OCI-LY7 (cell line): ENCODE measurements at regions not wholly inside any gene's neighbourhood (a gene's known extent, or its start where the extent isn't known, plus 50 kb on each side); places are given as distances from the start of the nearest gene placed in this dataset.

Experiments
- BruUV-seq: library from RNA; stranded (reverse); fragments of 400-500 nt; replicated peaks from 2 replicates; lab custom pipeline; 2021; lab: Mats Ljungman, UMichigan
- CTCF ChIA-PET: fragments of 300-600 bp; sonication (Branson Sonifier 250); formaldehyde crosslinking; loops from one replicate; lab custom pipeline; 2022; ENCODE audit warnings: antibody characterized with exemption; ENCODE audit not compliant: unreplicated experiment; lab: Charles Lee
- POLR2A ChIA-PET: fragments of 300-600 bp; sonication (Branson Sonifier 250); formaldehyde crosslinking; loops from one replicate; lab custom pipeline; 2022; ENCODE audit warnings: antibody characterized with exemption; lab: Charles Lee
- DNase-seq: peaks from one replicate; pipeline ENCODE4 v3.0.0-alpha.2; 2015; ENCODE audit warnings: low spot score
- H2AFZ ChIP-seq: fragments of 200-600 bp; sonication (generic), shearing (Covaris generic); 2 replicates; pipeline ENCODE4 v1.6.1; 2014; ENCODE audit warnings: mild to moderate bottlenecking, antibody characterized with exemption, low read length, moderate library complexity
- H3K27ac ChIP-seq: fragments of 200-600 bp; sonication (generic); 2 replicates; pipeline ENCODE4 v1.5.1; 2014; ENCODE audit warnings: mixed run types, low read depth, mild to moderate bottlenecking, moderate library complexity, low read length, inconsistent platforms; ENCODE audit not compliant: poor library complexity, severe bottlenecking
- H3K36me3 ChIP-seq: fragments of 200-600 bp; sonication (generic); 2 replicates; pipeline ENCODE4 v1.6.1; 2014; ENCODE audit warnings: mild to moderate bottlenecking, antibody characterized with exemption, low read length, moderate library complexity, mixed read lengths; ENCODE audit not compliant: insufficient read depth
- H3K4me1 ChIP-seq: fragments of 200-600 bp; sonication (generic); 2 replicates; pipeline ENCODE4 v1.5.1; 2014; ENCODE audit warnings: mild to moderate bottlenecking, low read length; ENCODE audit not compliant: insufficient read depth, poor library complexity, severe bottlenecking
- H3K4me2 ChIP-seq: fragments of 200-600 bp; sonication (generic); 2 replicates; pipeline ENCODE4 v1.6.1; 2014; ENCODE audit warnings: mild to moderate bottlenecking, low read length
- H3K4me3 ChIP-seq: fragments of 200-600 bp; sonication (generic); 2 replicates; pipeline ENCODE4 v1.5.1; 2014; ENCODE audit warnings: mild to moderate bottlenecking, low read depth, low read length; ENCODE audit not compliant: poor library complexity, severe bottlenecking
- H3K79me2 ChIP-seq: fragments of 200-600 bp; sonication (generic); 2 replicates; pipeline ENCODE4 v1.6.1; 2016; ENCODE audit warnings: low read depth, mild to moderate bottlenecking, low read length, moderate library complexity, mixed read lengths; ENCODE audit not compliant: insufficient read depth
- H3K9me2 ChIP-seq: fragments of 200-600 bp; sonication (generic); 2 replicates; pipeline ENCODE4 v1.6.1; 2016; ENCODE audit warnings: mild to moderate bottlenecking, low read length, mixed read lengths; ENCODE audit not compliant: insufficient read depth
- H3K9me3 ChIP-seq: fragments of 200-600 bp; sonication (generic); 2 replicates; pipeline ENCODE4 v1.6.1; 2014; ENCODE audit warnings: mild to moderate bottlenecking, mixed run types, low read length, mixed read lengths
- H4K20me1 ChIP-seq: fragments of 200-600 bp; sonication (generic); 2 replicates; pipeline ENCODE4 v1.6.1; 2014; ENCODE audit warnings: mild to moderate bottlenecking, antibody characterized with exemption, low read length, moderate library complexity, mixed read lengths; ENCODE audit not compliant: insufficient read depth
- CTCF ChIP-seq: fragments of 200-600 bp; sonication (generic); conservative IDR thresholded peaks from 2 replicates; pipeline ENCODE4 v1.5.1; 2014; ENCODE audit warnings: mild to moderate bottlenecking, antibody characterized with exemption, low read length, moderate library complexity, mixed read lengths
- EZH2phosphoT487 ChIP-seq: fragments of 200-600 bp; sonication (generic); IDR thresholded peaks from 2 replicates; pipeline ENCODE4 v1.6.1; 2018; ENCODE audit warnings: low read depth, borderline replicate concordance, mild to moderate bottlenecking, mixed run types, antibody characterized with exemption, low read length, moderate library complexity, mixed read lengths
- intact Hi-C: fragments of 100-400 bp; cut with micrococcal nuclease; formaldehyde crosslinking; loops from one replicate; pipeline ENCODE4 v1.10.0; 2022; ENCODE audit not compliant: unreplicated experiment

GRCh38 chr13:50450279-50450678 lies 393.2 kb downstream of the DLEU7 start:
- Histone ChIP-seq H2AFZ (no peak overlapping the region), H3K9me3 (no peaks in the 10 kb centered on the region), H3K4me3 (no peak overlapping the region), H3K79me2 (no peaks in the 10 kb centered on the region), H3K4me1 (peaks cover 5% of the 10 kb centered on the region), H3K36me3 (no peaks in the 10 kb centered on the region), H3K27ac (no peak overlapping the region), H3K9me2 (no peaks in the 10 kb centered on the region), H4K20me1 (no peaks in the 10 kb centered on the region), H3K4me2 (no peak overlapping the region)
- POLR2A ChIA-PET, result interaction anchor here (0.6 kb wide), 1 partner anchor 443 kb away, joined by 3 read pairs; no protein-coding TSS in a partner anchor
- CTCF ChIA-PET, result no interaction called here
- no peak for DNase-seq
- no peak for TF ChIP-seq CTCF
- no peak for TF ChIP-seq EZH2phosphoT487
- intact Hi-C loops, result no loop called here
- BruUV-seq, result no TSS peak

- BruUV-seq, result no TSS peak
- TF ChIP-seq CTCF, result no peak
- no peak for TF ChIP-seq EZH2phosphoT487
- no peak overlapping the region for H3K4me3 ChIP-seq
- DNase-seq, result no peak
- no peaks in the 10 kb centered on the region for H3K9me2 ChIP-seq
- no peaks in the 10 kb centered on the region for H3K4me1 ChIP-seq
- H4K20me1 ChIP-seq, result no peaks in the 10 kb centered on the region
- intact Hi-C loops, result no loop called here
- no peaks in the 10 kb centered on the region for H3K9me3 ChIP-seq
- ChIA-PET POLR2A (no interaction called here), CTCF (no interaction called here)
- no peak overlapping the region for H2AFZ ChIP-seq
- no peak overlapping the region for H3K27ac ChIP-seq
- no peaks in the 10 kb centered on the region for H3K36me3 ChIP-seq
- H3K79me2 ChIP-seq, result no peaks in the 10 kb centered on the region
- no peak overlapping the region for H3K4me2 ChIP-seq
Observed at GRCh38 chr13:50451609-50452008, 391.9 kb downstream of the DLEU7 start.

- intact Hi-C loops, result no loop called here
- no peak overlapping the region for H3K4me2 ChIP-seq
- no peak overlapping the region for H3K27ac ChIP-seq
- no peak overlapping the region for H3K4me3 ChIP-seq
- peaks cover 4% of the 10 kb centered on the region for H3K4me1 ChIP-seq
- no peaks in the 10 kb centered on the region for H3K36me3 ChIP-seq
- no peak overlapping the region for H2AFZ ChIP-seq
- no peaks in the 10 kb centered on the region for H3K9me2 ChIP-seq
- BruUV-seq, result no TSS peak
- DNase-seq, result no peak
- ChIA-PET POLR2A (no interaction called here), CTCF (no interaction called here)
- TF ChIP-seq CTCF (no peak), EZH2phosphoT487 (no peak)
- H3K9me3 ChIP-seq, result no peaks in the 10 kb centered on the region
- H4K20me1 ChIP-seq, result no peaks in the 10 kb centered on the region
- no peaks in the 10 kb centered on the region for H3K79me2 ChIP-seq
Observed at GRCh38 chr13:50452028-50452427, 391.5 kb downstream of the DLEU7 start.
